ENCODE measurements at regions not wholly inside any gene's neighbourhood (a gene's known extent, or its start where the extent isn't known, plus 50 kb on each side); places are given as distances from the start of the nearest gene placed in this dataset.

DNA sequence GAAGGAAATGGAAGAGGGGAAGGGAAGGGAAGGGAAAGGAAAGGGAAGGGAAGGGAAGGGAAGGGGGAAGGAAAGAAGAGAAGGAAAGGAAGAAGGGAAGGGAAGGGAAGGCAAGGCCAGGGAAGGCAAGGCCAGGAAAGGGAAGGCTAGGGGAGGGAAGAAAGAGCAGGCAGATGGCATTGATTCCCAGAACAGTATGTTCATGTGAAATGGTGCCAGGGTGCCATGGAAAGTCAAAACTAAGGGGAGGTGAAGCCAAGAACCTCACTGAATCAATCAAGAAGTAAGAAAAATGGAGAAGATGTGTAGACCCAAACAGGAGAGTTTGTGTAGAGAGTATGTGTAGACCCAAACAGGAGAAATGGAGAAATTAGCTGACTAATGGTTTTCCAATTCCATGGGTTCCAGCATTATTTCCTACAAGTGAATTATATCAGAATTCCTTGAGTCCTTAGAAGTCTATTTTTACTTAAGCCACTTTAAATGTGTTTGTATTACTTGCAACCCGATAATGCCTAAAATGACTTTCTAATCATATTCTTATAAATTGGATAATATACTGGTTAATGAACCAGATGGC, 367.6 kb downstream of the TXNL1 start:
- DNase-seq = no peak

DNA sequence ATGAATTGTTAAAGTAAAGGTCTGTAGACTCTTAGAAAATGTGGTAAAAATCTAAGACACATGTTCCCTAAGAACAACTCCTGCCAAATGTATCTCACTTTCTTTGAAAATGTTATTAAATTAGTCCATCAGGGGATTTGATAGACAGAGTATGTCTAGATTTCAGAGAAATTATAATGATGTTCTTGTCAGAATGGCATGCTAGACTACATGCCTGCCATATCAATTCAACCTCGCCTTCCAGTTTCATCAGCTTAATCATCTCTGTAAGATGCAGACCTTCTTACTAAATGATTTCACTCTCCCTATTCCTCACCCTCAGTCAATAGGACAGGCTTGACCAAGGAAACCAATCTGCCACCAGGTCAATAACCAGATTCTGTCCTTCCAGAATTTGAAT, 368.4 kb downstream of the TXNL1 start:
- DNase-seq = peak; percentile 80

DNA sequence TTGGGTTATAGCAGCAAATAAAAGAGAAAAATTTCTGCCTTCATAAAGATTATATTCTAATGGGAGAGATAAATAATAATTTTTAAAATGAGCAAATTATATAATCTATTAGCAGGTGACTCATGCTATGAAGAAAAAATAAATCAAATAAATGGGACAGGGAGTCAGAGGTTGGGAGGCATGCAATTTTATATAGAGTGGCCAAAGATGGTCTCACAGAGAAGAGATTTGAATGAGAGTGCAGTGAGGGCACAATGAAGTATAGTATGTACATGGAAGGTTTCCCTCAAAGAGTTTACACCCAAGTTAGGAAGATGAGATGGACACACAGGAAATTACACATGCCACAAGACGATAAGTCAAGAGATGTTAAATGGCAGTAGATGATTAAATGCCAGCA, 369.4 kb downstream of the TXNL1 start:
- DNase-seq = no peak

DNA sequence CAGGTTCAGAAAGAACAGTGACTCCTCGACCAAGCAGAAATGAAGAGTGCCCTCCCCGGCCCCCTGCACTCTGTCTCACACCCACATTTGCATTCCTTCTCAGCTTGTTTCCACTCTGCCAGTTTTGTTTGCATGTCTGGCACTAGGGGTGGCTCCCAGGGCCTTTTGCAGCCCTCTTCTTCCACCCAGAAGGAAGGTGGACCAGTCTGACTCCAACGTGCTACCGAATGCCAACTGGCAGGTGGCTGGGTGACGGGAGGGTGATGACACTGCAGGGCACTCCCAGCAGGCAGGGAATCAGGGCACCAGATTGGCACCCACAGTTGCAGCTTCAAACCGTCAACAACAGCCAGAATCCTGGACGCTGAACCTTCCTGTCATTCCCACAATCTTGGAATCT, 371.1 kb downstream of the TXNL1 start:
- no peak for DNase-seq

DNA sequence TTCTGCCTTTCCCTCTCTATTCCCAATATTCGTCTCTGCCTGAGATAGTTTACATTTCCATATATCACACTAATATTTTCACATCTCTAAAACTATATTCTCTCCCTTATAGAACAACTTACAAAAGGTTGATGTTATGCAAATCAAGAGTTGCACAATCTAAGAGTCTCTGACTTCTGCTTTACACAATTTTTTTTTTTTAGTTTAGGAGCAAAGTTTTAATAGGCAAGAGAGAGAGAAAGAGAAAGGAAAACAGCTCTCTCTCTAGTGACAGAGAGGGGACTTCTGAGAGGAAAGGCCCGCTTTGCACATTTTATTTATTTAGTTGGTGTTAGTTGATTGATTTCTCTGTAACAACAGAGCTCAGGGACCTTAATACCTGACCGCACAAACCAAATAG, 380.2 kb downstream of the TXNL1 start:
- no peak for DNase-seq

- DNase-seq = peak; percentile 91
Measured at GRCh38 chr18:56257205-56257604, 381.2 kb downstream of the TXNL1 start.

DNA sequence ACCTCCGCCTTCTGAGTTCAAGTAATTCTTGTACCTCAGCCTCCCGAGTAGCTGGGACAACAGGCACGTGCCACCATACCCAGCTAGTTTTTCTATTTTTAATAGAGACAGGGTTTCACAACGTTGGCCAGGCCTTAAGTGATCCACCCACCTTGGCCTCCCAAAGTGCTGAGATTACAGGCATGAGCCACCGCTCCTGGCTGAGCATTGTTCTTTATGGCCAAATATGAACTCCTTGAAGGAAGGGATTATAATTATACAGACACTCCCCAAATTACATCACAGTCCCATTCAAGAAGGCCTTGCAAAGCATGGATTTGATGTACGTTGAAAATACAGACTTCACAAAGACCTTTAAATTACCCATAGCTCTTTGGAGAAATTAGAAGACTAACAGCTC, 381.7 kb downstream of the TXNL1 start:
- no peak for DNase-seq

DNA sequence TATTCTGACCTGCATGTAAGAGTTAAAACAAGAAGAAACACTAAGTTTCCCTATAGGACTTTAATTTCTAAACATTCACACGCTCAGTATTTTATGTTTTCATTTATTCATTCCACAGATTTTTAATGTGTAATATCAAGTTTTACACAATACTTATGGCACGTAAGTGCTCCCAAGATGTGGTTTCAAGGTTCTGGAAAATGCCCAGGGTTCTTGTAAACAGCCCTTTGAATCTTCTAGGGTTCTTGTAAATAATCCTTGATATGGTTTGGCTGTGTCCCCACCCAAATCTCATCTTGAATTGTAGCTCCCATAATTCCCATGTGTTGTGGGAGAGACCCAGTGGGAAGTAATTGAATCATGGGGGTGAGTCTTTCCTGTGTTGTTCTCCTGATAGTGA, 383.0 kb downstream of the TXNL1 start:
- DNase-seq = no peak

DNA sequence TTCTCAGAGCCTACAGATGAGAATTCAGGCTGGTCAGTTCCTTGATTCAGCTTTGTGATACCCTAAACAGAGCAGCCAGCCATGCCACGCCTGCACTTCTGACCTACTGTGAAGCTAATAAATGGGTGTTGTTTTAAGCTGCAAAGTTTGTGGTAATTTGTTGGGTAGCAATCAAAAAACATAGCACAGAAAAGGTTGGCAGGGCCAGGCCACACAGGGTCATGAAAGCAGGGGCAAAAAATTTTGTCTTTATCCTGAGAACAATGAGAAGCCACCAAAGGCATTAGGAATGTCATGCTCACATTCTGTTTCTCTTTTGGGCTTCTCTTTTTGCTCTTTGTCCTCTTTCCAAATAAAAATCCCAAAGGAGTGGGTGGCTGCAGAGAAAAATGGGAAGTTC, 385.9 kb downstream of the TXNL1 start:
- DNase-seq = no peak

- no peak for DNase-seq
Measured at GRCh38 chr18:56248610-56249235, 389.7 kb downstream of the TXNL1 start.

GRCh38 chr18:56246916-56247315, 391.5 kb downstream of the TXNL1 start:
- DNase-seq = no peak

DNA sequence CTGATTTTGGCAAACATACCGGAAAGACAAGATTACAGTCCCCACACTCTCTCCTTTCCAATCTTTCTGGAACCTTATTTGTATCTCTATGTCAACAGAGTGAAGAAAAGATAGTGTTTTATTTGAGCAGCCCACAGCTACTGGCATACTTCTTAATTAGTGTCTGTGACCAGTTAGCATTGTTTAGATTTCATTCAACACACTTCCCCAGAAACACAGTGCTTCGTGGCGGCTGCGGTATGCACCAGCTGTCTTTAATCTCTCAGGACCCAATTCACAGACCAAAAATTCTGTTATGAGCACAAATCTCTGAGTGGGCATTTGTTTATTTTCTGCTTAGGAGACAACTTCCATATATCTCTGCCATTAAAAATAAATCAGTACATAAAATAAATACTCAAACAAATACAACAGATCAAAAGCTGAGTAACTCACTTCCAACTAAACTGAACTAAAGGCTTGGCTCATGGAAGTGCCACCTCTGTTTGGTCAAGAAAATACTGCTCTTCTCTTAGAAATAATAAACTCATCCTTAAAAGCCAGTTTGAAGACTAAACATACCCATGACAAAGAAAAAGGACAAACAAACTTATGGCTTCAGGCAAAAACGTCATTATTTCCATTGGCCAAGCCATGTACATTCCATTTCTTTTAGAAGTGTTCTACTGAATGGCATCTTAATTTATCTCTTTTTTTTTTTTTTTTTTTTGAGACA, 392.4 kb downstream of the TXNL1 start:
- peak; percentile 62 for DNase-seq

DNA sequence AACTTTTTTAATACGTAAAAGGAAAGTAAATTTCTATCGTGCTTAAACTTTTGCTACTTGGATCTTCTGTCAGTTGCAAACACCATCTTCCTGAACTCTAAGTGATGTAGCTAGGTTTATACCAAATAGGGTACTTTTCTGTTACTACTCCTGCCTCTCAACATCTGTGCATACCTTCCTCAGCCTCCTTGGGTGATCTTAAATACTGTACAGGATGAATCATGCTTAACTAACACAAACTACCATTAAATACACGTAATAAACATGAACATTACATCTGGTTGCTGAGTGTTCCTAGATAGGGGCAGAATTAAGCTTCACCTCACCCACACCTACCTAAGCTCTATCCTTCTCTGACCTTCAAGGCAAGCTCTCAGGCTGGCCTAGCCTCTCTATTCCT, 398.0 kb downstream of the TXNL1 start:
- DNase-seq = peak; percentile 85

GRCh38 chr18:56238576-56238975, 399.8 kb downstream of the TXNL1 start:
- DNase-seq = no peak

DNA sequence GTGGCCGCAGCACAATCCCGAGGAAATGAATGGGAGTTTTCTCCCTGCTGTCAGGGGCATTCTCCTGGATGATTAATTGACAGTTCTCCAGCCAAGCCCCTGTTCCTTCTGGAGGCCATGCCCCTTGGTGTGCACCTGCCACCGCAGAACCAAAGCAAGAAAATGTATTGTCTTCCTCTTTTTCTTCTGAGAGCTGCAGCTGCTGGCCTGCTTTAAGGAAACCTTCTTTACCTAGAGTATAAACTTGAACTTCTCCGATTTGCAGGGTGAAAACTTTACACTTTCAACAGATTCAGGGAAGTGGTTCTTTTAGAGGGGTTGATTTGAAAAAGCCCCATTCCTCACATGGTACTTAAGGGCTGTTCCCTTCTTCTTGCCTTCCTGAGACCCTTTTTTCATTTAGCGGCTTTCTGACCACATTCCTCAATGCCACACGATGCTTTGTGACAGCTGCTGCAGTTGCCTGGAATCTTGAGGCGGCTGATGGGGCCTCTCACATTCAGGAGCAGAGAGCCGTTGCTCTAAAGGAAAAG, 402.8 kb downstream of the TXNL1 start:
- DNase-seq = peak; percentile 41

DNA sequence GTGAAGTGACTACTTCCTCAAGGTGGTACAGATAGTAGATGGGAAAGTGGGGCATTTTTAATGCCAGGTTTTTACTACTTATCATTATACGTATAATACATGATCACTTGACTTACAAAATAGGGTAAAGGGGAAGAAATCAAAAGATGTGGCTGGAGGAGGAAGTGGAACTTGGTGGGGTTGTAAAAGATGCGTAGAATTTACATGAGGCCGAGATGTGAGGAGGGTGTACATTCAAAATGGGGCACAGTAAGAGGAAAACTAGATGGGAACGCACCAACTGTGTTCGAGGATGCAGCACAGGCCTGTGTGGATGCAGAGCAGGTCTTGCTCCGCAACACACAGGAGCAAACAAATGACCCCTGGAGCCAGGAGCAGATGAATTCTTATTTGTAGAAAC, 403.3 kb downstream of the TXNL1 start:
- DNase-seq = no peak

DNA sequence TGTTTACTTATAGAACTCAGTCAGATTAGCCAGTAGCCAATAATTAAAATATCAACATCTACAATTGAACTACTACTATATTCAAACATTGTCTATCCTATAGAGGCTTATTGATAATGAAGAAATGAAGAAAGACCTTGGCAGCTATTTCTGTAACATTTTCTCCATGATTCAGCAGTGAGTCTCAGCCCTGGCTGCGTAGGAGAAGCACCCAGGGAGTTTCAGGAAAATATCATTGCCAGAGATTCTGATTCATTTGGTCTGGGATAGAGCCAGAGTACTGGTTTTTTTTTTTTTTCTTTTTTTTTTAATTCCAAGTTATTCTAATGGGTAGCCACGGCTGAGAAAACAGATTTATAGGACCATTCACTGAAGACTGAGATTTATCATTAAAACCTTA, 404.8 kb downstream of the TXNL1 start:
- peak; percentile 94 for DNase-seq

DNA sequence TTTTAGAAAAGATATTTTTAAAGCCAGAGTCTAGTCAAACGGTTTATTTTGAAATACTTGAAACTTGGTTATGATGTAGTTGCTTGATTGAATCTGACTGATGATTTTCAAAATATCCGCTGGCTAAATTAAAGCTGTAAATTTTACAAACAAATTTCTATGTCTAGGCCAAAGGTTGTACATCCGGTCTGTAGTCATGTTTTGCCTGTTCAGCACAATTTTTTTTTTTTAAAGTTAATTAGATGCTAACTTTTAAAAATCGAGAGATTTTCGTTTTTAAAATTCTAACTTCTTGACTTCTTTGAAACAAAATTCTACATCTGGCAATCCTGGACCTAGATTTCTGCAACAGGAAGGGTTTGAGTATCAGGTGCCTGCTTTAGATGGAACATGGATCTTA, 412.4 kb downstream of the TXNL1 start:
- DNase-seq = no peak

DNA sequence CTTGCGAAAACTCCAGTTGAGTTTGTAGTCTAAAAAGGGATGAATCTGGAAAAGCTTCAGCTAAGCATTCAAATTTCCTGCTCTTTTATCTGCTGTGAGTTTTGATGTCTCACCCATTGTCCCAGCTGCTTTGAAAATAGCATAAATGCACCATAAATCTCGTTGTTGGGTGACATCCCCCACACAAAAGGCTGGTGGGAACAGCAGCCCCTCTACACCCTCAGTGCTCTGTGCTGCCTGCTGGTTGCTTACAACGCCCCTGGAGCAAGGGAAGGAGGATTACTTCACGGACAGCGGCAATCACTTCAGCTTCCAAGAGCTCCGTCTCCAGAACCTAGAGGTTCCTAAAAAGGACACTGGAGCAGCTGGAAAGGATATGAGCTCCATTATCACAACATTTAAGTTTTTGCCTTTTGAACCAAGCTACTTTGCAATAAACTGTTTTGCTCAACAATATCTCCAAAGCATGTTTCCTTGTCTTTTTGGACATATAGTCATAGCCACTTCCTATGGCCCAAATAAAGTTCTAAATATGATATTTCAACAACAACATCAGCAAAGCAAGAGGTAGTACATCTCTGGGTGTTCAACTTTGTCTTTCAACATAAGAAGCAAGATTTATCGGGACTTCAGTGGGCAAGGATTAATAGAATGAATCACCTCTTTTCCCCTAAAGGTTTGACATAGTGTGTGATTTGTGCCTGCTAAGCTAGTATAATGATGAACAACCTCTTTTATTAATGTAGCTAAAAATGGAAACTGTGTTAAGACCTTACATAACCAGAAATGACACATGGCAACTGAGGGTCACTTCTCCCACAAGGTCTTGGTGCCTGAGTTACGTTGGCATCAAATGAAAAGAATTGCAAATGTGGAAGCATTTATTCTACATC, 413.5 kb downstream of the TXNL1 start:
- DNase-seq = no peak

GRCh38 chr18:56221195-56222065, 417.0 kb downstream of the TXNL1 start:
- no peak for DNase-seq

GRCh38 chr18:56217406-56217805, 421.0 kb downstream of the TXNL1 start:
- no peak for DNase-seq

DNA sequence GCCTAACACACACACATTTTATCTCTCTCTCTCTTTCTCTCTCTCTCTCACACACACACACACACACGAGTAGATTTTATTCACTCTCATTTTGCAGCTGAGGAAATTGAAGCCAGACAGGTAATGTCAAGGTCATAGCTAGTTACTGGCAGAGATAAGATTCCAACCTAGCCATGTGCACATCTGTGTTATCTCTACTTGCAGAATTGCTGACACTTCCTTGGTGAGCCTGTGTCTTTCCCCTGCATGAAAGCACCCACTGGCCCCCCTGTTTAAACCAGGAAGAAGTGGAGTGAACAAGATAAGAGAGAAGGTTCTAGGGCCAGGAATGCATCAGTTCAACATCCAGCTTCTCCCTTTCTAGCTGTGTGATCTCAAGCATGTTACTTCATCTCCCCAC, 423.7 kb downstream of the TXNL1 start:
- DNase-seq = no peak

All from fibroblast of upper back skin (primary cell).